ENCODE measurements at regions not wholly inside any gene's neighbourhood (a gene's known extent, or its start where the extent isn't known, plus 50 kb on each side); places are given as distances from the start of the nearest gene placed in this dataset.

DNA sequence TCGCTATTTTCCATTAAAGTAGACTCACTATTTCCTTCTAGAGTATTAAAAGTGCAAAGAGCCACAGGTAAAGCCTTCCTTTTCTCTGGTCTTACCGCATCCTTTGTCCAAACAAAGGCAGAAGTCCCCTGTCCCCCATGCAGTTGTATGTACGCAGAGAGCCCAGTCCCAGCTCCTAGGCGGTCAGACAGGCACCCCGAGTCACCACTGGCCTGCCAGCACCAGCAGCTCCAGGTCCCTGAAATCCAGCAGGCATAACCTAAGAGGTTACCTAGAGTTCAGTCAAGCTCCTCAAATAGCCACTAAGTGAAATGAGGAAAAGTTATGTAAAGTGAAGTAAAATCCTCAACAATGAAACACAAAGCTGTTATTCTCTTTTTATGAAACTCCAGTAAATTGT, 60.4 kb upstream of the TWIST2 start:
- TF ChIP-seq CTCF (IDR thresholded peaks at IDR 0.05) (no peak), POLR2A (IDR thresholded peaks at IDR 0.05) (no peak)
